Adrenal gland (tissue), 9 donors: ENCODE measurements at regions not wholly inside any gene's neighbourhood (a gene's known extent, or its start where the extent isn't known, plus 50 kb on each side); places are given as distances from the start of the nearest gene placed in this dataset.

Experiments used
- DNase-seq, 7 donors: peaks; one replicate each; pipeline ENCODE4 v3.0.0-alpha.2; 2019 to 2020
- H3K27ac ChIP-seq, 5 donors: fragments of 200-600 bp; sonication (generic) in 4 of 5; 1 replicate in 3 of 5; 2 replicates in 2 of 5; pipeline versions ENCODE4 v1.5.1 to v1.8.0; 2016 to 2020; ENCODE audit warnings: mild to moderate bottlenecking in 1 of 5
- H3K27me3 ChIP-seq: fragments of 200-600 bp; 2 replicates; pipeline ENCODE4 v1.8.0; 2021
- H3K36me3 ChIP-seq, 2 donors: fragments of 200-600 bp; replicated peaks in 1 of 2; 1 replicate in 1 of 2; 2 replicates in 1 of 2; pipeline versions ENCODE4 v1.5.1 to v1.8.0; 2018 to 2022
- H3K4me1 ChIP-seq, 2 donors: fragments of 200-600 bp; replicated peaks in 1 of 2; 1 replicate in 1 of 2; 2 replicates in 1 of 2; pipeline versions ENCODE4 v1.5.1 to v1.8.0; 2018 to 2021
- H3K4me3 ChIP-seq, 4 donors: fragments of 200-600 bp; sonication (generic) in 3 of 4; one replicate each; pipeline ENCODE4 v1.5.1; 2016 to 2018
- H3K9me3 ChIP-seq, 3 donors: fragments of 200-600 bp; sonication (generic) in 1 of 3; replicated peaks in 1 of 3; 1 replicate in 2 of 3; 2 replicates in 1 of 3; pipeline versions ENCODE4 v1.5.1 to v1.8.0; 2016 to 2021
- POLR2A ChIP-seq, 2 donors: fragments of 450-650 bp; IDR thresholded peaks; one replicate each; pipeline ENCODE4 v1.6.1; 2017; ENCODE audit warnings: antibody characterized with exemption in 2 of 2, mild to moderate bottlenecking in 2 of 2, moderate library complexity in 1 of 2
- WGBS, 4 donors: extraction: QIAGEN DNeasy Blood & Tissue Kit in 2 of 4; methylation state at CpG; one replicate each; pipeline versions ENCODE4 v1.1.5 to v1.1.7; 2013 to 2017; 5-methylcytosine and 5-hydroxymethylcytosine counted together
- intact Hi-C, 2 donors: fragments of 100-400 bp; cut with DNase I; formaldehyde crosslinking; loops; one replicate each; pipeline versions ENCODE4 v1.14.1 to v1.15.0; 2022 to 2023
- TF ChIP-seq, protein P1 (sequence below), 6 experiments: fragments of 450-650 bp in 4 of 6; fragments of 200-600 bp in 2 of 6; sonication (generic) in 1 of 6; IDR thresholded peaks; 1 replicate in 5 of 6; 2 replicates in 1 of 6; pipeline versions ENCODE4 v1.5.1 to v1.8.0; 2016 to 2021; ENCODE audit warnings: antibody characterized with exemption in 6 of 6, mild to moderate bottlenecking in 2 of 6, moderate library complexity in 1 of 6
- donor health status: healthy with polysubstance abuse.
- donor health status: Bipolar disorder and iron deficiency.
- donor health status: DM: yes; HTN: yes; CAD: no.
- donor health status: DM: no; HTN: no; CAD: no.
- donor health status: DM: no; HTN: no; CAD: no.

DNA sequence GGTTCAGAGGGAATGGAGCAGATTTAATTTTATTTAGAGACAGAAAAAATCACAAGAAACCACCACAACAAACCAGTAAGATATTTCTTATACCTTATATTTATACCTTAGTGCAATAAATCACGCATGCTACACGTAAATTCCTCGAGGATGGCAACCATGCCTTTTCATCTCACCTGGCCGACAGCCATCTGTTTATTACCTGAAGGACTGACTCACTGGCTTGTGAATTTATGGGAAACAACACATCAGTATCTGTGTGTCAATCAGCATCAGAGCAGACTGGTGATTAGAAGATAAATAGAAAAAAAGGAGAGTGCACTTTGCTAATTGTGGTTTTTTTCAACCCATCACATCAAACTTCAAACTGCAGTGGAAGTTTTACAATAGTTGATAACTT is 58.4 kb downstream of the S1PR1 start:
- 59 to 77% (median 68%) methylated on average over 4 of the region's 4 CpGs for WGBS, 4 donors
- peaks cover 3% of the 10 kb centered on the region for H3K27me3 ChIP-seq
- peaks cover 0 to 8% of the 10 kb centered on the region in 2 donors for H3K4me1 ChIP-seq
- H3K9me3 ChIP-seq, result no peaks in the 10 kb centered on the region
- no peak overlapping the region for H3K27ac ChIP-seq
- no peak overlapping the region for H3K4me3 ChIP-seq
- TF ChIP-seq POLR2A (IDR thresholded peaks at IDR 0.05), result no peak
- intact Hi-C loops, result no loop called here
- DNase-seq, result no peak
- H3K36me3 ChIP-seq, result no peaks in the 10 kb centered on the region

DNA sequence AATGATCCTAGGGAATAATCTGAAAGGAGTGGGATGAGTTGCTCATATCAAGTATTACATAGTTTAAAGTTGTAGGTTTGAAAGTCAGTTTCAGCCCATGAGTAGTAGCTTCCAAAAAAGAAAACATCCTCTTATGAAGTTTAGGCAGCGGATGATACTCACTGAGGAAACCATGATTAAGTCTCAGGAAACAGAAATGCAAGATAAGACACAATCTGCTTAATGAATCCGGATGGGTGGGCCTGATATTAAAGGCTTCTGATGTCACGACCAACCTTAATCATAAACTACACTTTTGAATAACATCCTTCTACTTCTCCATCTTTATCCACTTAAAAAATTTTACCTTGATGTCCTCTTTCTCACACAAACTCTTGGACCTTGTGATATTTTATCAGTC is 61.8 kb downstream of the S1PR1 start:
- Histone ChIP-seq H3K27me3 (peaks cover 3% of the 10 kb centered on the region), H3K4me3 (no peak overlapping the region), H3K36me3 (no peaks in the 10 kb centered on the region), H3K9me3 (no peaks in the 10 kb centered on the region), H3K4me1 (peaks cover 0 to 8% of the 10 kb centered on the region in 2 donors), H3K27ac (no peak overlapping the region)
- DNase-seq, result no peak
- WGBS, 4 donors, result 56 to 68% (median 62%) methylated on average over 3 of the region's 3 CpGs
- intact Hi-C loops, result no loop called here
- no peak for TF ChIP-seq POLR2A (IDR thresholded peaks at IDR 0.05)
- TF ChIP-seq, protein P1, sequence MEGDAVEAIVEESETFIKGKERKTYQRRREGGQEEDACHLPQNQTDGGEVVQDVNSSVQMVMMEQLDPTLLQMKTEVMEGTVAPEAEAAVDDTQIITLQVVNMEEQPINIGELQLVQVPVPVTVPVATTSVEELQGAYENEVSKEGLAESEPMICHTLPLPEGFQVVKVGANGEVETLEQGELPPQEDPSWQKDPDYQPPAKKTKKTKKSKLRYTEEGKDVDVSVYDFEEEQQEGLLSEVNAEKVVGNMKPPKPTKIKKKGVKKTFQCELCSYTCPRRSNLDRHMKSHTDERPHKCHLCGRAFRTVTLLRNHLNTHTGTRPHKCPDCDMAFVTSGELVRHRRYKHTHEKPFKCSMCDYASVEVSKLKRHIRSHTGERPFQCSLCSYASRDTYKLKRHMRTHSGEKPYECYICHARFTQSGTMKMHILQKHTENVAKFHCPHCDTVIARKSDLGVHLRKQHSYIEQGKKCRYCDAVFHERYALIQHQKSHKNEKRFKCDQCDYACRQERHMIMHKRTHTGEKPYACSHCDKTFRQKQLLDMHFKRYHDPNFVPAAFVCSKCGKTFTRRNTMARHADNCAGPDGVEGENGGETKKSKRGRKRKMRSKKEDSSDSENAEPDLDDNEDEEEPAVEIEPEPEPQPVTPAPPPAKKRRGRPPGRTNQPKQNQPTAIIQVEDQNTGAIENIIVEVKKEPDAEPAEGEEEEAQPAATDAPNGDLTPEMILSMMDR (IDR thresholded peaks at IDR 0.05), result no peak

DNA sequence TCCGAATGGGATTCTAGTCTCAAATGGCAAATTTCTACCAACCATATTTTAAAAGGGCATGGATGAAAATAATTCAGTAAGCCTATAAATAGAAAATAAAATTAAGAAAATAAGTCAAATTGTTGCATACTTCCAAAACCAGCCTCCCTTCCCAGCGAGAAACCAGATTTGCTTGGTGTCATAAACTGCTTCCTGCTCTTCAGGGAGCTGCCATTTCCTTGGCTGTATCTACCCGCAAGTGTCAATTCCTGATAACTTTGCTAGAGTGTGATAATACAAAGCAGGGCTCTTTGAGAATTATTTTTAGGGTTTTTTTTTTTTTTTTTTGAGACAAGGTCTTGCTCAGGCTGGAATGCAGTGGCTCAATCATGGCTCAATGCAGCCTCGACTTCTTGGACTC is 62.3 kb downstream of the S1PR1 start:
- no peaks in the 10 kb centered on the region for H3K36me3 ChIP-seq
- H3K27me3 ChIP-seq, result peaks cover 3% of the 10 kb centered on the region
- H3K27ac ChIP-seq, result no peak overlapping the region
- DNase-seq, result no peak
- H3K4me3 ChIP-seq, result no peak overlapping the region
- 81 to 88% (median 82%) methylated on average over 4 of the region's 4 CpGs for WGBS, 4 donors
- peaks cover 0 to 8% of the 10 kb centered on the region in 2 donors for H3K4me1 ChIP-seq
- intact Hi-C loops, result no loop called here
- TF ChIP-seq POLR2A (IDR thresholded peaks at IDR 0.05), result no peak
- TF ChIP-seq, protein P1 (IDR thresholded peaks at IDR 0.05), result no peak
- no peaks in the 10 kb centered on the region for H3K9me3 ChIP-seq

DNA sequence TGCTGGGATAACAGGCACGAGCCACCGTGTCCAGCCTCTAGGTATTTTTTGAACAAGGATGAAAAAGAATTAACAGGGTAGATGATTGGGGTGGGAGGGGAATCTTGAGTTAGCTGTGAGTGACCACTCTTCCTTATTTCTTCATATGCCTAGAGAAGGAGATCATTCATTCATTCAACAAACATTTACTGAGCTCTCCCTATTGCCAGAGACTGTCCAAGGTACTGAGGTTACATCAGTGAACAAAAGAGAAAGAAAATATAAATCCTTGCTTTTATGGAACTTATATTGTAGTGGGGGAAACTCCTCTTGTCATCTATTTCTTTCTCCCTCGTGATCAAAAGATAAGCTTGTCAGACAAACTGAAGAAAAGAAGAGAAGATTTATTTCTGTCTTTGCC is 62.9 kb downstream of the S1PR1 start:
- Histone ChIP-seq H3K36me3 (no peaks in the 10 kb centered on the region), H3K4me3 (no peak overlapping the region), H3K27ac (no peak overlapping the region), H3K9me3 (no peaks in the 10 kb centered on the region), H3K27me3 (peaks cover 3% of the 10 kb centered on the region), H3K4me1 (peaks cover 0 to 8% of the 10 kb centered on the region in 2 donors)
- 69 to 81% (median 74%) methylated on average over 3 of the region's 3 CpGs for WGBS, 4 donors
- no peak for DNase-seq
- intact Hi-C loops, result no loop called here
- TF ChIP-seq POLR2A (IDR thresholded peaks at IDR 0.05), result no peak
- TF ChIP-seq, protein P1 (IDR thresholded peaks at IDR 0.05), result no peak

DNA sequence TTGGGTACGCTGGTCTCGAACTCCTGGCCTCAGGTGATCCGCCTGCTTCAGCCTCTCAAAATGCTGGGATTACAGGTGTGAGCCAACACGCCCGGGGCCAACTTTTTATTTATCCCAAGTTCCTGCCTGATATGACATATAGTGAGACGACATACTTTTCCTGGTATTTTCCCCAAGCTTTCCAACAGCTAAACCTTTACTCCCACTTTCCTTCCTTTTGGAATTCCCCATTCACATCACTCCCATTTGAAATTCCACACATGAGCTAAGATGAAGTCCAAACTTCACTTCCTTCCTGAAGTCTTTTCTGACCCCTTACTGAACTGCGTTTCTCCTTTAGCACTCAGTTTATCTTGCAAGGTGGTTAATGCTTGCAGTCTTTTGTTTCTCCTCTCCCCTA is 64.1 kb downstream of the S1PR1 start:
- WGBS, 4 donors, result 80 to 89% (median 85%) methylated on average over 7 of the region's 7 CpGs

More for the DNA sequence above, 64.1 kb downstream of the S1PR1 start:
- Histone ChIP-seq H3K4me3 (no peak overlapping the region), H3K27me3 (no peaks in the 10 kb centered on the region), H3K36me3 (no peaks in the 10 kb centered on the region), H3K9me3 (no peaks in the 10 kb centered on the region), H3K27ac (no peak overlapping the region), H3K4me1 (peaks cover 0 to 8% of the 10 kb centered on the region in 2 donors)
- no peak for TF ChIP-seq POLR2A (IDR thresholded peaks at IDR 0.05)
- TF ChIP-seq, protein P1 (IDR thresholded peaks at IDR 0.05), result no peak
- no peak for DNase-seq
- intact Hi-C loops, result no loop called here
